Caco-2 (cell line): ENCODE measurements at regions not wholly inside any gene's neighbourhood (a gene's known extent, or its start where the extent isn't known, plus 50 kb on each side); places are given as distances from the start of the nearest gene placed in this dataset.
"Not testable (repeated sequence)": the region's sequence is repeated elsewhere in the genome, so short reads cannot be mapped to it uniquely, and the experiment has no call there.

ENCODE experiments used
- BruUV-seq: library from RNA; stranded (reverse); fragments of 400-500 nt; replicated peaks from 2 replicates; lab custom pipeline; 2021; lab: Mats Ljungman, UMichigan
- CTCF ChIA-PET: fragments of 300-600 bp; sonication (Branson Sonifier 250); formaldehyde crosslinking; loops from one replicate; lab custom pipeline; 2022; ENCODE audit warnings: antibody characterized with exemption; lab: Charles Lee
- POLR2A ChIA-PET: fragments of 300-600 bp; sonication (Branson Sonifier 250); formaldehyde crosslinking; loops from one replicate; lab custom pipeline; 2022; ENCODE audit warnings: antibody characterized with exemption; lab: Charles Lee
- DNase-seq, 2 experiments: peaks; one replicate each; pipeline versions ENCODE4 v3.0.0 to v3.0.0-alpha.2; 2020 to 2022
- H3K27me3 ChIP-seq: replicated peaks from 2 replicates; pipeline ENCODE4 v1.6.0; 2011; ENCODE audit warnings: low read length; ENCODE audit not compliant: control insufficient read depth, insufficient read depth
- H3K36me3 ChIP-seq: 2 replicates; pipeline ENCODE4 v1.5.1; 2011; ENCODE audit warnings: low read length; ENCODE audit not compliant: control insufficient read depth, insufficient read depth
- H3K4me1 ChIP-seq: fragments of 250-450 bp; sonication (Bioruptor Pico); 2 replicates; pipeline ENCODE4 v1.5.1; 2020; ENCODE audit warnings: mild to moderate bottlenecking
- H3K4me3 ChIP-seq: 2 replicates; pipeline ENCODE4 v1.5.1; 2011; ENCODE audit warnings: low read depth, mild to moderate bottlenecking, control low read depth, low read length
- H3K9me3 ChIP-seq: fragments of 250-450 bp; sonication (Bioruptor Pico); 2 replicates; pipeline ENCODE4 v1.5.1; 2020; ENCODE audit warnings: mild to moderate bottlenecking, moderate library complexity
- H3K27ac Mint-ChIP-seq: one replicate; pipeline ENCODE4 v1.8.0; 2022; ENCODE audit warnings: mixed read lengths; ENCODE audit not compliant: unreplicated experiment
- H3K27me3 Mint-ChIP-seq: one replicate; pipeline ENCODE4 v1.8.0; 2022; ENCODE audit warnings: mixed read lengths; ENCODE audit not compliant: insufficient read depth, unreplicated experiment
- H3K36me3 Mint-ChIP-seq: one replicate; pipeline ENCODE4 v1.8.0; 2022; ENCODE audit warnings: mild to moderate bottlenecking, mixed read lengths; ENCODE audit not compliant: insufficient read depth, unreplicated experiment
- H3K4me1 Mint-ChIP-seq: one replicate; pipeline ENCODE4 v1.8.0; 2022; ENCODE audit warnings: low read depth, mixed read lengths; ENCODE audit not compliant: unreplicated experiment
- H3K4me3 Mint-ChIP-seq: one replicate; pipeline ENCODE4 v1.8.0; 2022; ENCODE audit warnings: mild to moderate bottlenecking, moderate library complexity, mixed read lengths; ENCODE audit not compliant: unreplicated experiment
- H3K9me3 Mint-ChIP-seq: one replicate; pipeline ENCODE4 v1.8.0; 2022; ENCODE audit warnings: mixed read lengths; ENCODE audit not compliant: unreplicated experiment
- intact Hi-C: fragments of 100-400 bp; cut with micrococcal nuclease; formaldehyde crosslinking; loops from one replicate; pipeline ENCODE4 v1.10.0; 2022; ENCODE audit not compliant: unreplicated experiment
- TF ChIP-seq, protein P1 (sequence below), 2 experiments: fragments of 200-600 bp in 1 of 2; IDR thresholded peaks; 1 replicate in 1 of 2; 2 replicates in 1 of 2; pipeline versions ENCODE4 v1.5.1 to v1.8.0; 2011 to 2022; ENCODE audit warnings: antibody characterized with exemption in 1 of 2, control low read depth in 1 of 2, inconsistent platforms in 1 of 2, low read depth in 1 of 2, low read length in 1 of 2, mild to moderate bottlenecking in 1 of 2, moderate library complexity in 1 of 2; ENCODE audit not compliant: insufficient read depth in 1 of 2, severe bottlenecking in 1 of 2, unreplicated experiment in 1 of 2

DNA sequence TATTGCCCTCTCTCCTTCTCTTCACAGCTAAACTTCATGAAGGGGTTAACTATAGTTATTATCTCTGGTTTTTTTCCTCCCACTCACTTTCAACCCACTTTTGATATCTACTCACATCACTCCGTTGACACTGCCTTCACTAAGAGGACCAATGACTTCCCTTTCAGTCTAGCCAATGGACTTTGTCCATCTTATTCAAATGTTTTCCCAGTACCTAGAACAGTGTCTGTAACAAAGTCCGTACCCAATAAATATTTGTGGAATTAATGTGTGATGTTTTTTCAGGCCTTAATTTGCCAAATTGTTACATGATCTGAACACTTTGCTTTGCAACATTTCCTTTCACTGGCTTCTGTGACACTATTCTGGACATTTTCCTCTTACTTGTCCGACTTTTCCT lies 106.0 kb upstream of the AR start:
- Histone ChIP-seq H3K4me1 (no peaks in the 10 kb centered on the region), H3K36me3 (no peaks in the 10 kb centered on the region), H3K27me3 (no peaks in the 10 kb centered on the region), H3K4me3 (no peak overlapping the region), H3K9me3 (no peaks in the 10 kb centered on the region)
- intact Hi-C loops = no loop called here
- CTCF ChIA-PET = no interaction called here
- no TSS peak for BruUV-seq
- Mint-ChIP-seq H3K36me3 (no peaks in the 10 kb centered on the region), H3K27ac (no peak overlapping the region), H3K9me3 (peaks cover 9% of the 10 kb centered on the region), H3K27me3 (no peaks in the 10 kb centered on the region), H3K4me3 (no peak overlapping the region), H3K4me1 (no peaks in the 10 kb centered on the region)
- no peak for DNase-seq
- POLR2A ChIA-PET = no interaction called here
- TF ChIP-seq, protein P1, sequence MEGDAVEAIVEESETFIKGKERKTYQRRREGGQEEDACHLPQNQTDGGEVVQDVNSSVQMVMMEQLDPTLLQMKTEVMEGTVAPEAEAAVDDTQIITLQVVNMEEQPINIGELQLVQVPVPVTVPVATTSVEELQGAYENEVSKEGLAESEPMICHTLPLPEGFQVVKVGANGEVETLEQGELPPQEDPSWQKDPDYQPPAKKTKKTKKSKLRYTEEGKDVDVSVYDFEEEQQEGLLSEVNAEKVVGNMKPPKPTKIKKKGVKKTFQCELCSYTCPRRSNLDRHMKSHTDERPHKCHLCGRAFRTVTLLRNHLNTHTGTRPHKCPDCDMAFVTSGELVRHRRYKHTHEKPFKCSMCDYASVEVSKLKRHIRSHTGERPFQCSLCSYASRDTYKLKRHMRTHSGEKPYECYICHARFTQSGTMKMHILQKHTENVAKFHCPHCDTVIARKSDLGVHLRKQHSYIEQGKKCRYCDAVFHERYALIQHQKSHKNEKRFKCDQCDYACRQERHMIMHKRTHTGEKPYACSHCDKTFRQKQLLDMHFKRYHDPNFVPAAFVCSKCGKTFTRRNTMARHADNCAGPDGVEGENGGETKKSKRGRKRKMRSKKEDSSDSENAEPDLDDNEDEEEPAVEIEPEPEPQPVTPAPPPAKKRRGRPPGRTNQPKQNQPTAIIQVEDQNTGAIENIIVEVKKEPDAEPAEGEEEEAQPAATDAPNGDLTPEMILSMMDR (IDR thresholded peaks at IDR 0.05; ENCODE audit: insufficient read depth in 1 of 2, low read depth in 1 of 2, low read length in 1 of 2, severe bottlenecking in 1 of 2, unreplicated experiment in 1 of 2) = no peak

DNA sequence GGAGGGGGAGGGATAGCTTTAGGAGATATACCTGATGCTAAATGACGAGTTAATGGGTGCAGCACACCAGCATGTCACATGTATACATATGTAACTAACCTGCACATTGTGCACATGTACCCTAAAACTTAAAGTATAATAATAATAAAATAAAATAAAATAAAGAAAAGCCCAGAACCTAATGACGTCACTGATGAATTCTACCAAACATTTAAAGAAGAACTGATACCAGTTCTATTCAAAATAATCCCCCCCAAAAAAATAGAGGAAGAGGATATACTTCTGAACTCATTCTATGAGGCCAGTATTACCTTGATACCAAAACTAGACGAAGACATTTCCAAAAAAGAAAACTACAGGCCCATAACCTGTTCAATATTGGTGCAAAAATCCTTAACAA lies 68.6 kb upstream of the AR start:
- H3K4me1 Mint-ChIP-seq, CTCF ChIA-PET, H3K9me3 ChIP-seq, H3K27me3 Mint-ChIP-seq, H3K27ac Mint-ChIP-seq, H3K27me3 ChIP-seq, H3K36me3 Mint-ChIP-seq, H3K4me3 Mint-ChIP-seq, H3K4me1 ChIP-seq, DNase-seq, H3K36me3 ChIP-seq, H3K9me3 Mint-ChIP-seq, BruUV-seq, H3K4me3 ChIP-seq, POLR2A ChIA-PET: not testable (repeated sequence)
- intact Hi-C loops = loop anchor here (2.0 kb wide), 1 partner anchor 26 kb away; no protein-coding TSS in a partner anchor

DNA sequence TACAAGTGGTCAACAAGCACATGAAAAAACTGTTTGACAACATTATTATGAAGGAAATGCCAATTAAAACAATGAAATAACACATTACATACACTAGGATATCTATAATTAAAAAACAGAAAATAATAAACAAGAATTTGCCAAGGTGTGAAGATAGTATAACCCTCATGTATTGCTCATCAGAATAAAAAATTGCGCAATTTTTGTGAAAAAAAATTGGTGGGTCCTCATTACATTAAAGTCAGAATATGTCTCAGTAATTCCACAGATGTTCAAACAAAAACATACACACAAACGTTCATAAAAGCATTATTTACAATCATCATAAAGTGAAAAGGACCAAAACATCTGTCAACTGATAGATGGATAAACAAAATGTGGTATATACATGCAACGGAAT lies 63.0 kb upstream of the AR start:
- no TSS peak for BruUV-seq
- H3K9me3 Mint-ChIP-seq = no peaks in the 10 kb centered on the region
- no peak overlapping the region for H3K27ac Mint-ChIP-seq
- H3K36me3 Mint-ChIP-seq = no peaks in the 10 kb centered on the region
- no peaks in the 10 kb centered on the region for H3K27me3 Mint-ChIP-seq
- ChIA-PET POLR2A (no interaction called here), CTCF (no interaction called here)
- no peaks in the 10 kb centered on the region for H3K4me1 Mint-ChIP-seq
- Histone ChIP-seq H3K4me3 (no peak overlapping the region), H3K27me3 (no peaks in the 10 kb centered on the region), H3K9me3 (no peaks in the 10 kb centered on the region), H3K4me1 (no peaks in the 10 kb centered on the region), H3K36me3 (no peaks in the 10 kb centered on the region)
- TF ChIP-seq, protein P1 (IDR thresholded peaks at IDR 0.05; ENCODE audit: insufficient read depth in 1 of 2, low read depth in 1 of 2, low read length in 1 of 2, severe bottlenecking in 1 of 2, unreplicated experiment in 1 of 2) = no peak
- no peak for DNase-seq
- no peak overlapping the region for H3K4me3 Mint-ChIP-seq
- intact Hi-C loops = no loop called here
